Natural killer cell (primary cell): ENCODE measurements at regions not wholly inside any gene's neighbourhood (a gene's known extent, or its start where the extent isn't known, plus 50 kb on each side); places are given as distances from the start of the nearest gene placed in this dataset.
"Not testable (repeated sequence)": the region's sequence is repeated elsewhere in the genome, so short reads cannot be mapped to it uniquely, and the experiment has no call there.

ENCODE experiments used
- ATAC-seq, 3 donors: fragments of 150-1000 bp in 2 of 3; fragments of 200-7000 bp in 1 of 3; cut with Tn5 transposase; 1 replicate in 1 of 3; 2 replicates in 2 of 3; pipeline ENCODE4 v1.10.0; 2021; ENCODE audit warnings: mild to moderate bottlenecking in 2 of 3, moderate library complexity in 2 of 3
- DNase-seq, 2 donors: peaks; one replicate each; pipeline versions ENCODE4 v3.0.0 to v3.0.0-alpha.2; 2013 to 2021; ENCODE audit warnings: mixed read lengths in 1 of 2
- H3K27ac ChIP-seq: one replicate; pipeline ENCODE4 v1.5.1; 2013; ENCODE audit warnings: mild to moderate bottlenecking, low read length
- H3K27me3 ChIP-seq: one replicate; pipeline ENCODE4 v1.6.1; 2013; ENCODE audit warnings: low read length; ENCODE audit not compliant: control insufficient read depth, insufficient read depth
- H3K36me3 ChIP-seq: one replicate; pipeline ENCODE4 v1.6.1; 2013; ENCODE audit warnings: low read length; ENCODE audit not compliant: control insufficient read depth, insufficient read depth
- H3K4me1 ChIP-seq: one replicate; pipeline ENCODE4 v1.6.1; 2013; ENCODE audit warnings: low read length; ENCODE audit not compliant: control insufficient read depth, insufficient read depth
- H3K4me3 ChIP-seq: one replicate; pipeline ENCODE4 v1.5.1; 2013; ENCODE audit warnings: low read length
- H3K9me3 ChIP-seq: one replicate; pipeline ENCODE4 v1.6.1; 2013; ENCODE audit warnings: low read length; ENCODE audit not compliant: control insufficient read depth, insufficient read depth
- H3K27ac Mint-ChIP-seq, 2 donors: one replicate each; pipeline ENCODE4 v1.8.0; 2022; ENCODE audit warnings: mild to moderate bottlenecking in 2 of 2, mixed read lengths in 2 of 2, moderate library complexity in 1 of 2
- H3K27me3 Mint-ChIP-seq, 2 donors: one replicate each; pipeline ENCODE4 v1.8.0; 2022; ENCODE audit warnings: low read depth in 2 of 2, mixed read lengths in 2 of 2
- H3K36me3 Mint-ChIP-seq: one replicate; pipeline ENCODE4 v1.8.0; 2022; ENCODE audit warnings: mixed read lengths
- H3K4me1 Mint-ChIP-seq, 2 donors: one replicate each; pipeline ENCODE4 v1.8.0; 2022; ENCODE audit warnings: mixed read lengths in 2 of 2
- H3K4me3 Mint-ChIP-seq: one replicate; pipeline ENCODE4 v1.8.0; 2022; ENCODE audit warnings: mild to moderate bottlenecking, moderate library complexity, mixed read lengths
- H3K9me3 Mint-ChIP-seq, 2 donors: one replicate each; pipeline ENCODE4 v1.8.0; 2022; ENCODE audit warnings: mixed read lengths in 2 of 2
- WGBS: methylation state at CpG from one replicate; pipeline ENCODE4 v1.1.7; 2013; ENCODE audit warnings: missing lambda C conversion rate; ENCODE audit not compliant: insufficient coverage; 5-methylcytosine and 5-hydroxymethylcytosine counted together
- intact Hi-C: fragments of 100-400 bp; cut with micrococcal nuclease; formaldehyde crosslinking; loops from one replicate; pipeline ENCODE4 v1.14.2; 2022
- TF ChIP-seq, protein P1 (sequence below): fragments of 200-600 bp; IDR thresholded peaks from one replicate; pipeline ENCODE4 v1.8.0; 2022; ENCODE audit warnings: antibody characterized with exemption

DNA sequence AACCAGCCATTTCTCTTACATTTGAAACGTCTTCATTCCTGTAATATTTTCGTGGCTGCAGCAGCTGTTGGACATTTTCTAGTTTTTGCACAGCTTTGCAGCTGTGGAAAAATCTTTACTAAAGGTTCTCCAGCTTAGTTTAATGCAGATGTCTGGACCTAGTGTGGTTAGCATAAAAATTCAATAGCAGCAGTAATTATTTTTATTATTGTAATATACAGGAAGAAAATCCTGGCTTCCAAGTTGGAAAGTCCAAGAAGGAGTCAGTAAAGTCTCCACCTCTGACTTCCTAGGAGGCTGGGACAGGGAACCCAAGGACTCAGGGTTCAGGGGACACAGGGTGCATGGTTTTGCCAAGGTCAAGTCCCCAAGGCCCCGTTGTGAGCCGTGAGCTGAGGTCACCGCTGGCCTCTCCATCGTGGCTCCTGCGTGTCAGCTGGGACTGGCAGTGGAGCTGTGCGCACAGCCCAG, 230.6 kb downstream of the FNDC1 start:
- Histone ChIP-seq H3K4me1 (no peaks in the 10 kb centered on the region), H3K27ac (no peak overlapping the region), H3K4me3 (no peak overlapping the region), H3K27me3 (peaks cover 4% of the 10 kb centered on the region), H3K36me3 (no peaks in the 10 kb centered on the region), H3K9me3 (no peaks in the 10 kb centered on the region)
- WGBS: 90% methylated on average over 8 of the region's 8 CpGs
- Mint-ChIP-seq H3K27ac (no peak overlapping the region), H3K9me3 (no peaks in the 10 kb centered on the region), H3K36me3 (no peaks in the 10 kb centered on the region), H3K27me3 (peaks cover 1 to 4% of the 10 kb centered on the region in 2 donors), H3K4me3 (no peak overlapping the region), H3K4me1 (no peaks in the 10 kb centered on the region)
- ATAC-seq (no peak), DNase-seq (no peak)
- intact Hi-C loops: no loop called here
- TF ChIP-seq, protein P1, sequence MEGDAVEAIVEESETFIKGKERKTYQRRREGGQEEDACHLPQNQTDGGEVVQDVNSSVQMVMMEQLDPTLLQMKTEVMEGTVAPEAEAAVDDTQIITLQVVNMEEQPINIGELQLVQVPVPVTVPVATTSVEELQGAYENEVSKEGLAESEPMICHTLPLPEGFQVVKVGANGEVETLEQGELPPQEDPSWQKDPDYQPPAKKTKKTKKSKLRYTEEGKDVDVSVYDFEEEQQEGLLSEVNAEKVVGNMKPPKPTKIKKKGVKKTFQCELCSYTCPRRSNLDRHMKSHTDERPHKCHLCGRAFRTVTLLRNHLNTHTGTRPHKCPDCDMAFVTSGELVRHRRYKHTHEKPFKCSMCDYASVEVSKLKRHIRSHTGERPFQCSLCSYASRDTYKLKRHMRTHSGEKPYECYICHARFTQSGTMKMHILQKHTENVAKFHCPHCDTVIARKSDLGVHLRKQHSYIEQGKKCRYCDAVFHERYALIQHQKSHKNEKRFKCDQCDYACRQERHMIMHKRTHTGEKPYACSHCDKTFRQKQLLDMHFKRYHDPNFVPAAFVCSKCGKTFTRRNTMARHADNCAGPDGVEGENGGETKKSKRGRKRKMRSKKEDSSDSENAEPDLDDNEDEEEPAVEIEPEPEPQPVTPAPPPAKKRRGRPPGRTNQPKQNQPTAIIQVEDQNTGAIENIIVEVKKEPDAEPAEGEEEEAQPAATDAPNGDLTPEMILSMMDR: no peak

DNA sequence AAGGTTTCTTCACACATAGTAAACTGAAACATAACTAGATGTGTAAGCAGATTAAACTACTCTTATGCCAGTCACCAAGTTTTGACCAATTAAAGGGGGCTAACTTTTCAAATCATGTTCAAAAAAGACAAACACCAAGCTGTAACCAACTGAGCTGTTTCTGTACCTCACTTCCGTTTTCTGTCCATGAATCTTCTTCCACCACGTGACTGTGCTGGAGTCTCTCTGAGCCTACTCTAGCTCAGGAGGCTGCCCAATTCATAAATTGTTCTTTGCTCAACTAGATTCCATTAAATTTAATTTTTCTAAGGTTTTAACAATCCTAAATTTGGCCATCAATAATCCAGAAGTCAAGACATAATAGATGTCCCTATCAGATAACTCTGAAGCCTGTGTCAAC, 229.4 kb downstream of the FNDC1 start:
- intact Hi-C loops: no loop called here
- H3K27me3 Mint-ChIP-seq: peaks cover 7 to 11% of the 10 kb centered on the region in 2 donors
- DNase-seq: no peak
- no peaks in the 10 kb centered on the region for H3K36me3 Mint-ChIP-seq
- Histone ChIP-seq H3K36me3 (no peaks in the 10 kb centered on the region), H3K4me1 (no peaks in the 10 kb centered on the region), H3K9me3 (no peaks in the 10 kb centered on the region), H3K27ac (no peak overlapping the region), H3K27me3 (peaks cover 4% of the 10 kb centered on the region), H3K4me3 (no peak overlapping the region)
- H3K27ac Mint-ChIP-seq: no peak overlapping the region
- H3K4me1 Mint-ChIP-seq: no peaks in the 10 kb centered on the region
- 76% methylated on average over 2 of the region's 2 CpGs for WGBS
- TF ChIP-seq, protein P1: no peak
- no peaks in the 10 kb centered on the region for H3K9me3 Mint-ChIP-seq
- no peak overlapping the region for H3K4me3 Mint-ChIP-seq
- ATAC-seq: no peak

DNA sequence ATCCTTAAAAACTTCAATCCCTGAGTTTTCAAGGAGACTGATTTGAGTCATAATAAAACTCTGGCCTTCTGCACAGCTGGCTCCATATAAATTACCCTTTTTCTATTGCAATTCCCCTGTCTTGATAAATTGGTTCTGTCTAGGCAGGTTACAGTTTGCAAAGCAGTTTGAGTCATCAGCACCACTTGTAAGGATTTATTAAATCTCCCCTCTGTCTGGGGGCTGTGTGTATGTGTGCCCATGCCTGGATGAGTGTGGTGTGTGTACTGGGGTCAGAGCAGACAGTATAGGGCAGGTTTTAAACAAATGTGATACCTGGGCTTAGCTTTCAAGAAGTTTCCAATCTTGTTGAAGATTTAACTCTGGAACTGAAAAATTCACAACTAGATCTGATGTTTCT, 228.6 kb downstream of the FNDC1 start:
- no peaks in the 10 kb centered on the region for H3K4me1 ChIP-seq
- H3K9me3 Mint-ChIP-seq: no peaks in the 10 kb centered on the region
- no peaks in the 10 kb centered on the region for H3K36me3 ChIP-seq
- H3K36me3 Mint-ChIP-seq: no peaks in the 10 kb centered on the region
- no peaks in the 10 kb centered on the region for H3K4me1 Mint-ChIP-seq
- H3K27ac ChIP-seq: no peak overlapping the region
- intact Hi-C loops: no loop called here
- no peak overlapping the region for H3K4me3 Mint-ChIP-seq
- ATAC-seq (no peak), DNase-seq (no peak)
- H3K27me3 ChIP-seq: peaks cover 4% of the 10 kb centered on the region
- no peak overlapping the region for H3K27ac Mint-ChIP-seq
- no peaks in the 10 kb centered on the region for H3K9me3 ChIP-seq
- no peak overlapping the region for H3K4me3 ChIP-seq
- TF ChIP-seq, protein P1: no peak
- H3K27me3 Mint-ChIP-seq: peaks cover 7 to 18% of the 10 kb centered on the region in 2 donors

DNA sequence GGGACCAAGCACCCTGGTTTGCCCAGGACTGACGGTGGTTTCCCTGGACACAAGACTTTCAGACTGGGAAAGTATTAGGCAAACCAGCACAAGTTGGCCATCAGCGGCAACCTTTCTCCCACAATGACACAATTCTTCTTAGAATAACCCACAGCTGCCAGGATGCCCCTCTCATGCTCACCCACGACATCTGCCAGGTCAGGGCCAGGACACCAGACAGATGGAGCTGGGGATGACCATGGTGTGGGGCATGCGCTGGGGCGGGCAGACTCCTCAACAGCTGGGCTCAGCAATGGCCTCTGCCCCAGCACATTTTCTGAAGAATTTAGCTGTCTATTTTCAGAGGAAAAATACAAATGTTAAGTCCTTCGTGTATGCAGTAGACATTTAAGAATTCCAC, 226.4 kb downstream of the FNDC1 start:
- Mint-ChIP-seq H3K27ac (no peak overlapping the region), H3K4me1 (no peaks in the 10 kb centered on the region), H3K4me3 (no peak overlapping the region), H3K36me3 (no peaks in the 10 kb centered on the region), H3K9me3 (no peaks in the 10 kb centered on the region), H3K27me3 (peaks cover 4 to 19% of the 10 kb centered on the region in 2 donors)
- Histone ChIP-seq H3K4me3 (no peak overlapping the region), H3K27ac (no peak overlapping the region), H3K4me1 (no peaks in the 10 kb centered on the region), H3K36me3 (no peaks in the 10 kb centered on the region), H3K27me3 (peaks cover 2% of the 10 kb centered on the region), H3K9me3 (no peaks in the 10 kb centered on the region)
- intact Hi-C loops: no loop called here
- TF ChIP-seq, protein P1: no peak
- DNase-seq (no peak), ATAC-seq (no peak)
- WGBS: 95% methylated on average over 6 of the region's 6 CpGs

DNA sequence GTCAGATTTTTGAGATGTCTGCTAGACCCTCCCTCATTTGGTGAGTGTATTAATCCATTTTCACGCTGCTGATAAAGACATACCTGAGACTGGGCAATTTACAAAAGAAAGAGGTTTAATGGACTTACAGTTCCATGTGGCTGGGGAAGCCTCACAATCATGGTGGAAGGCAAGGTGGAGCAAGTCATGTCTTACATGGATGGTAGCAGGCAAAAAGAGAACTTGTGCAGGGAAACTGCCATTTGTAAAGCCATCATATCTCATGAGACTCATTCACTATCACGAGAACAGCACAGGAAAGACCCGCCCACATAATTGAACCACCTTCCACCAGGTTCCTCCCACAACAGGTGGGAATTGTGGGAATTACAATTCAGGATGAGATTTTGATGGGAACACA, 223.5 kb downstream of the FNDC1 start:
- H3K36me3 Mint-ChIP-seq, H3K36me3 ChIP-seq, H3K4me1 ChIP-seq, H3K9me3 ChIP-seq, H3K27ac Mint-ChIP-seq, DNase-seq, H3K4me3 Mint-ChIP-seq, H3K27ac ChIP-seq, H3K9me3 Mint-ChIP-seq, H3K4me1 Mint-ChIP-seq, H3K27me3 ChIP-seq, intact Hi-C loops, ATAC-seq, H3K4me3 ChIP-seq: not testable (repeated sequence)
- 93% methylated on average over 1 of the region's 3 CpGs for WGBS
- peaks cover 10 to 43% of the 10 kb centered on the region in 2 donors for H3K27me3 Mint-ChIP-seq
